ENCODE measurements at regions not wholly inside any gene's neighbourhood (a gene's known extent, or its start where the extent isn't known, plus 50 kb on each side); places are given as distances from the start of the nearest gene placed in this dataset.
"Not testable (repeated sequence)": the region's sequence is repeated elsewhere in the genome, so short reads cannot be mapped to it uniquely, and the experiment has no call there.

DNA sequence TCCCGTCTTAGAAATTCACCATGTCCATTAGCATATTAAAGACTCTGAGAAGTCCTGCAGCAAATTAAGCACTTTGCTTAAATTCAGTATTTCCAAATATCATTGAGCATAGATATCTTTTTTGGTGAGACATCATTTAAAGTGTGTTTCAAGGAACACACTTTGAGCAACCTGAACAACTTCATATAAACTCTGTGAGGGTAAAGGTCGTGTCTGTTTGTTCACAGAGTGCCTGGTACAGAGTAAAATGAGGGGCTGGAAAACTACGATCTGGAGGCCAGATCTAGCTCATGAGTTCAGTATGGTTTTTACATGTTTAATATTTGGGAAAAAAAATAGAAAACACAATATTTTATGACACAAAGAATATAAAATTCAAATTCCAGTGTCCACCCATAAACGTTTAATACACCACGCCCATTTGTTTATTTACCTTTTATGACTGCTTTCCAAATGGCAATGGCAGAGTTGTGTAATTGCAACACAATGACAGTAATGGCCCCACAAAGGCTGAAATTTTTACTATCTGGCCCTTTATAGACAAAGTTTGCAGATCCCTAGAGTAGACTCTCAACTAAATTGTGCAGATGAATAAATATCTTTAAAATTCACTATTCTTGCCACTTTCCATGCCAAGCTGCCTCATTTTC lies 67.4 kb downstream of the SNTN start:
- ChIA-PET POLR2A (no interaction called here), CTCF (interaction anchor here (1.5 kb wide), 1 partner anchor 369 kb away, joined by 4 read pairs; no protein-coding TSS in a partner anchor)
- no peak for DNase-seq (ENCODE audit: extremely low spot score)
- TF ChIP-seq, protein P1, sequence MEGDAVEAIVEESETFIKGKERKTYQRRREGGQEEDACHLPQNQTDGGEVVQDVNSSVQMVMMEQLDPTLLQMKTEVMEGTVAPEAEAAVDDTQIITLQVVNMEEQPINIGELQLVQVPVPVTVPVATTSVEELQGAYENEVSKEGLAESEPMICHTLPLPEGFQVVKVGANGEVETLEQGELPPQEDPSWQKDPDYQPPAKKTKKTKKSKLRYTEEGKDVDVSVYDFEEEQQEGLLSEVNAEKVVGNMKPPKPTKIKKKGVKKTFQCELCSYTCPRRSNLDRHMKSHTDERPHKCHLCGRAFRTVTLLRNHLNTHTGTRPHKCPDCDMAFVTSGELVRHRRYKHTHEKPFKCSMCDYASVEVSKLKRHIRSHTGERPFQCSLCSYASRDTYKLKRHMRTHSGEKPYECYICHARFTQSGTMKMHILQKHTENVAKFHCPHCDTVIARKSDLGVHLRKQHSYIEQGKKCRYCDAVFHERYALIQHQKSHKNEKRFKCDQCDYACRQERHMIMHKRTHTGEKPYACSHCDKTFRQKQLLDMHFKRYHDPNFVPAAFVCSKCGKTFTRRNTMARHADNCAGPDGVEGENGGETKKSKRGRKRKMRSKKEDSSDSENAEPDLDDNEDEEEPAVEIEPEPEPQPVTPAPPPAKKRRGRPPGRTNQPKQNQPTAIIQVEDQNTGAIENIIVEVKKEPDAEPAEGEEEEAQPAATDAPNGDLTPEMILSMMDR (IDR thresholded peaks at IDR 0.05; ENCODE audit: control extremely low read depth, extremely low read depth, low read depth, missing control alignments) = no peak

DNA sequence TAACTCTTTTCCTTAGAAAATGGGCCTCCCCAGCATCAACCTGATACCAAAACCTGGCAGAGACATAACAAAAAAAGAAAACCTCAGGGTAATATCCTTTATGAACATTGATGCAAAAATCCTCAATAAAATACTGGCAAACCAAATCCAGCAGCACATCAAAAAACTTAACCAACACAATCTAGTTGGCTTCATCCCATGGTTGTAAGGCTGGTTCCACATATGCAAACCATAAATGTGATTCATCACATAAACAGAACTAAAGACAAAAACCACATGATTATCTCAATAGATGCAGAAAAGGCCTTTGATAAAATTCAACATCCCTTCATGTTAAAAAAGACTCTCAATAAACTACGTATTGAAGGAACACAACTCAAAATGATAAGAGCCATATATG lies 68.5 kb downstream of the SNTN start:
- DNase-seq (ENCODE audit: extremely low spot score); CTCF ChIA-PET; POLR2A ChIA-PET: not testable (repeated sequence)

DNA sequence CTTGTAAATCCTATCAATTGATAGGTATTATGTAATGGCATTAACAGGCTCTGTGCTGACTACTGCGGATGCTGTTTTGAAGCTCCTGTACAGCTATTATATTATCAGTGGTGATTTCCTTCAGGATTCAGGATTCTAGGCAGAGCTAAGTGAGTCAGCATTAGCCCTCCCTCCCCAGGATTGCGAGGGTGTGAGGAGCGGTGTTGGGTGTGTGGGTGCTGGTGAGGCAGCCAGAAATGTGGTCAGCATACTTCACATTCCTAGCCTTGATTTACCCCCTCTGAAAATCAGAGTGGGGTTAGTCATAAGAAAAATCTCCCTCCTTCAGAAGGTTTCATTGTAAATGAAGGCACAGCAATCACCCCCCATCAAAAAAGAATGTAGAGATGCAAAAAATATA lies 72.5 kb downstream of the SNTN start:
- TF ChIP-seq, protein P1 (IDR thresholded peaks at IDR 0.05; ENCODE audit: control extremely low read depth, extremely low read depth, low read depth, missing control alignments) = no peak
- ChIA-PET CTCF (no interaction called here), POLR2A (no interaction called here)
- no peak for DNase-seq (ENCODE audit: extremely low spot score)

DNA sequence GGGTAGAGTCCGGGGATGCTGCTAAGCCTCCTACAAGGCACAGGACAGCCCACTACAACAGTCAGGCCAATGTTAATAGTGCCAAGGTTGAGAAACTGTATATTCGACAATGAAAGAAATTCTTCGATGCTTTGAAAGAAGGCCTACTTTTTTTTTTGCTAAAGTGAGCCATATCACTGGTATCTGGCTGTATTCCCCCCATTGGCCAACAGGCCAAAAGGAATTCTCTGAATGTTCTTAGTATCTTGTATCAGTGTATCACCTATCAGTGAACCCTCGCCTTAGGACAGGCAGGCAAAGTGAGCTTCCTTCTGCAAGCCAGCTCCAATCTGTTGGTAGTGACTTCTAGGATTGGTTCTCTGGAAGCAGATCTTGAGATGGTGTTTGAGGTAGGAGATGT lies 74.2 kb downstream of the SNTN start:
- TF ChIP-seq, protein P1 (IDR thresholded peaks at IDR 0.05; ENCODE audit: control extremely low read depth, extremely low read depth, low read depth, missing control alignments) = no peak
- CTCF ChIA-PET = no interaction called here
- POLR2A ChIA-PET = no interaction called here
- DNase-seq (ENCODE audit: extremely low spot score) = no peak

DNA sequence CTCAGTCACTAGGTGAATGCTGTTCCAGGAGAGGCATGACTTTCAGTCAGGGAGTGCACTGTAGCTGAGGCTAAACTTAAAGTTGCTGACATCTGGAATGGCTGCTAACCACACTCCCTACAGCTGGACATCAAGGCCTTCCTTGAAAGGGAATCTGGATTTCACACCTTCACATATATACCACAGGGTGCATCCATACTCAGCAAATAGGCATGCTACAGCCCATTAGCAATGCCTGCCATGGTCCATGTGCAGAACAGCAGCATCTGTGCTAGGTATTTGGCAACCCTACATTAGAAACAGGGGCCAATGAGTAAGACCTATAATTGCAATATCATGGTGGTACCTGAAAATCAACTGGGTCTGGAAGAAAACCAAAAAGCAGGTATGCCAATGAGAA lies 74.8 kb downstream of the SNTN start:
- POLR2A ChIA-PET = no interaction called here
- DNase-seq (ENCODE audit: extremely low spot score) = no peak
- TF ChIP-seq, protein P1 (IDR thresholded peaks at IDR 0.05; ENCODE audit: control extremely low read depth, extremely low read depth, low read depth, missing control alignments) = no peak
- CTCF ChIA-PET = interaction anchor here (1.3 to 2.1 kb wide), 2 partner anchors 11 to 14 kb away, joined by 3 to 5 read pairs; no protein-coding TSS in a partner anchor

DNA sequence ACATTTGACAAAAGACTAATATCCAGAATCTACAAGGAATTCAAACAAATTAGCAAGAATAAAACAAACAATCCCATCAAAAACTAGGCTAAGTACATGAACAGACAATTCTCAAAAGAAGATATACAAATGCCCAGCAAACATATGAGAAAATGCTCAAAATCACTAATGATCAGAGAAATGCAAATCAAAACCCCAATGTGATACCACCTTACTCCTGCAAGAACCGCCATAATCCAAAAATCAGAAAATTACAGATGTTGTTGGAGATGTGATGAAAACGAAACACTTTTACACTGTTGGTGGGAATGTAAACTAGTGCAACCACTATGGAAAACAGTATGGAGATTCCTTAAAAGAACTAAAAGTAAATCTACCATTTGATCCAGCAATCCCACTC lies 79.4 kb downstream of the SNTN start:
- ChIA-PET POLR2A (no interaction called here), CTCF (no interaction called here)
- TF ChIP-seq, protein P1 (IDR thresholded peaks at IDR 0.05; ENCODE audit: control extremely low read depth, extremely low read depth, low read depth, missing control alignments) = no peak
- DNase-seq (ENCODE audit: extremely low spot score) = no peak

DNA sequence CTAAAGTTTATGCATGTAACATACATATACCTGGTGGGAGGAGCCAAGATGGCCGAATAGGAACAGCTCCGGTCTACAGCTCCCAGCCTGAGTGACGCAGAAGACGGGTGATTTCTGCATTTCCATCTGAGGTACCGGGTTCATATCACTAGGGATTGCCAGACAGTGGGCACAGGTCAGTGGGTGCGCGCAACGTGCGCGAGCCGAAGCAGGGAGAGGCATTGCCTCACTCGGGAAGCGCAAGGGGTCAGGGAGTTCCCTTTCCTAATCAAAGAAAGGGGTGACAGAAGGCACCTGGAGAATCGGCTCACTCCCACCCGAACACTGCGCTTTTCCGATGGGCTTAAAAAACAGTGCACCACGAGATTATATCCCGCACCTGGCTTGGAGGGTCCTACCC lies 80.8 kb downstream of the SNTN start:
- POLR2A ChIA-PET; DNase-seq (ENCODE audit: extremely low spot score); CTCF ChIA-PET: not testable (repeated sequence)

DNA sequence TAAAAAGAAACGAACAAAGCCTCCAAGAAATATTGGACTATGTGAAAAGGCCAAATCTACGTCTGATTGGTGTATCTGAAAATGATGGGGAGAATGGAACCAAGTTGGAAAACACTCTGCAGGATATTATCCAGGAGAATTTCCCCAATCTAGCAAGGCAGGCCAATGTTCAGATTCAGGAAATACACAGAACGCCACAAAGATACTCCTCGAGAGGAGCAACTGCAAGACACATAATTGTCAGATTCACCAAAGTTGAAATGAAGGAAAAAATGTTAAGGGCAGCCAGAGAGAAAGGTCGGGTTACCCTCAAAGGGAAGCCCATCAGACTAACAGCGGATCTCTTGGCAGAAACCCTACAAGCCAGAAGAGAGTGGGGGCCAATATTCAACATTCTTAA lies 82.2 kb downstream of the SNTN start:
- POLR2A ChIA-PET, CTCF ChIA-PET: not testable (repeated sequence)

DNA sequence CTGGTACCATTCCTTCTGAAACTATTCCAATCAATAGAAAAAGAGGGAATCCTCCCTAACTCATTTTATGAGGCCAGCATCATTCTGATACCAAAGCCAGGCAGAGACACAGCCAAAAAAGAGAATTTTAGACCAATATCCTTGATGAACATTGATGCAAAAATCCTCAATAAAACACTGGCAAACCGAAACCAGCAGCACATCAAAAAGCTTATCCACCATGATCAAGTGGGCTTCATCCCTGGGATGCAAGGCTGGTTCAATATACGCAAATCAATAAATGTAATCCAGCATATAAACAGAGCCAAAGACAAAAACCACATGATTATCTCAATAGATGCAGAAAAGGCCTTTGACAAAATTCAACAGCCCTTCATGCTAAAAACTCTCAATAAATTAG lies 82.3 kb upstream of the C3orf49 start:
- DNase-seq (ENCODE audit: extremely low spot score); CTCF ChIA-PET; POLR2A ChIA-PET: not testable (repeated sequence)

More for the DNA sequence above, 82.2 kb downstream of the SNTN start:
- not testable (repeated sequence) for DNase-seq (ENCODE audit: extremely low spot score)

DNA sequence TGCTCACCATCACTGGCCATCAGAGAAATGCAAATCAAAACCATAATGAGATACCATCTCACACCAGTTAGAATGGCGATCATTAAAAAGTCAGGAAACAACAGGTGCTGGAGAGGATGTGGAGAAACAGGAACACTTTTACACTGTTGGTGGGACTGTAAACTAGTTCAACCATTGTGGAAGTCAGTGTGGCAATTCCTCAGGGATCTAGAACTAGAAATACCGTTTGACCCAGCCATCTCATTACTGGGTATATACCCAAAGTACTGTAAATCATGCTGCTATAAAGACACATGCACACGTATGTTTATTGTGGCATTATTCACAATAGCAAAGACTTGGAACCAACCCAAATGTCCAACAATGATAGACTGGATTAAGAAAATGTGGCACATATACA lies 80.5 kb upstream of the C3orf49 start:
- DNase-seq (ENCODE audit: extremely low spot score); CTCF ChIA-PET; POLR2A ChIA-PET: not testable (repeated sequence)
